Retinal pigment epithelial cell (primary cell): ENCODE measurements at regions not wholly inside any gene's neighbourhood (a gene's known extent, or its start where the extent isn't known, plus 50 kb on each side); places are given as distances from the start of the nearest gene placed in this dataset.
"Not testable (repeated sequence)": the region's sequence is repeated elsewhere in the genome, so short reads cannot be mapped to it uniquely, and the experiment has no call there.

Experiments used
- DNase-seq: peaks from one replicate; pipeline ENCODE4 v3.0.0-alpha.2; 2010; ENCODE audit warnings: low read depth
- H3K4me3 ChIP-seq: 2 replicates; pipeline ENCODE4 v1.5.1; 2011; ENCODE audit warnings: mild to moderate bottlenecking, low read length, control low read depth, moderate library complexity
- CTCF ChIP-seq: conservative IDR thresholded peaks from 2 replicates; pipeline ENCODE4 v1.5.1; 2011; ENCODE audit warnings: low read depth, low read length, control low read depth, inconsistent platforms

GRCh38 chr1:176396604-176397395 is 66.2 kb upstream of the PAPPA2 start:
- not testable (repeated sequence) for H3K4me3 ChIP-seq, DNase-seq

- no peak for TF ChIP-seq CTCF
- no peak for DNase-seq
- H3K4me3 ChIP-seq: no peak overlapping the region
Observed at GRCh38 chr1:176391621-176392020, 71.4 kb upstream of the PAPPA2 start.

DNA sequence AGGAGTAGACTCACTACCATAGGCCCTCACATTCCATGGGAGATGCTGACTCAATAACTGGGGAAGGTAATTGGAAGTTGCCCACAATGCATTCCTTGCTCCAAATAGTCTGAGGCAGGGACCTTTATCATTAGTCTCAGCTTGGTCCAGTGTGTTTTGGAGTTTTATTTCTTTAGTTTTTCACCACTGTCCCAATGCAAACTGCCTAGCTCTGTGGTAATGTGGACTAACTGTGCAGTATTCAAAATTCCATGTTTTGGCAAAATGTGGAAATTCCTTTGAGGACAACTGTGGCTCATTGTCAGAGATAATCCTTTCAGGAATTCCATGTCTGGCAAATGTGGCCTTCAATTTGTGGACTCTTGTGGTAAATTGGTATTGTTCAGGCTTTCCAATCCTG is 78.1 kb upstream of the PAPPA2 start:
- no peak for TF ChIP-seq CTCF
- no peak overlapping the region for H3K4me3 ChIP-seq
- DNase-seq: peak; percentile 12

GRCh38 chr1:176382163-176382562 is 80.8 kb upstream of the PAPPA2 start:
- TF ChIP-seq CTCF: no peak
- no peak overlapping the region for H3K4me3 ChIP-seq
- no peak for DNase-seq

- no peak overlapping the region for H3K4me3 ChIP-seq
- TF ChIP-seq CTCF: no peak
- DNase-seq: no peak
Observed at GRCh38 chr1:176379626-176380339, 83.2 kb upstream of the PAPPA2 start.

DNA sequence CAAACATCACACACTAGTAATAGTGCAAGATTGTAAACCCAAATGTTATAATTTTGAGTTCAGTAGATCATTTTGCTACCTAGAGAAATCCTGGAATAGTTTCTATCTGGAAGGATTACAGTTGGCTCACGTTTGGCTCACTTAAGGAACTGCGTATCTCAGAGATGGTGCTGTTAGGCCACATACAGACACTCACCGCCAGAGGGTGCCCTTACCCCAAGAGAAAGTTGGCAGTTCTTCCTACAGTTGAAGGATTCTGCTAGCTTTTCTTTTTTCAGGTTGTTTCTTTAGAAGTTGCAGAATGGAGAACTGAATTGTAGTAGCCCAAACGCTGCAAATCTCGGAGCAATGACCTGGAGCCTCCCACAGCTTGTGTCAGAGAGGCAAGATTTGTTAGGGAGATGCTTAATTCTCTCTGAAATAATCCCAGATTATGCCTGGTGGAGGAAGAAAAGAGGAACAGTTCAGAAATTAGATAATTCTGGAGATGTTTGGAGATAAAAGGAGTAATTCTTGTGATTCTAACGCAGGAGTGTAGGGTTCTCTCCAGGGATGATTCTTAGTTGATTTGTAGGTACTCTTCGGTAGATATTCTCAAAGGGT is 87.9 kb upstream of the PAPPA2 start:
- DNase-seq: peak; percentile 36
- no peak overlapping the region for H3K4me3 ChIP-seq
- TF ChIP-seq CTCF: peak; percentile 98

- no peak for TF ChIP-seq CTCF
- no peak for DNase-seq
- no peak overlapping the region for H3K4me3 ChIP-seq
Observed at GRCh38 chr1:176364236-176364905, 98.6 kb upstream of the PAPPA2 start.

GRCh38 chr1:176349135-176349715 is 113.8 kb upstream of the PAPPA2 start:
- not testable (repeated sequence) for H3K4me3 ChIP-seq, DNase-seq
